ENCODE measurements at regions not wholly inside any gene's neighbourhood (a gene's known extent, or its start where the extent isn't known, plus 50 kb on each side); places are given as distances from the start of the nearest gene placed in this dataset.

DNA sequence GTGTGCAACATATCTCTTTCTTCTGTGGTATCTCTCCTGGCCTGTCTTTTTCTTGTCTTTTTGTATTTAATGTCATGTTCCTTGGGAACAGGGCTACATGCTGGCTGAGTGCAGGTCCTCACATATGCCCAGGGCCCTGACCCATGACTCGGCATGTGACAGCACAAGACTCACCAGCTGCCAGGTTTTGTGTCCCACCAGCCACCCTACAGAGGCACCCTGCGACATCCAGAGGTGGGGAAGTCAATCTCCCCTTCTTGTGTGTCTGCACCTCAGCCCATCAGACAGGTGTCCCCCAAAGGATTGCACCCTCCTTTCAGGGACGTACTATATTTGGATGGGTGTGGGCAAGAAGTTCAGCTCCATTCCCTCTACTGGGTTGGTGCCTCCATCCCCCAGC, 576.3 kb downstream of the RNF144B start:
- H3K4me3 ChIP-seq (ENCODE audit: low read length): no peak overlapping the region
- H3K27me3 ChIP-seq (ENCODE audit: insufficient read depth, low read length): no peaks in the 10 kb centered on the region
- H3K9me3 ChIP-seq (ENCODE audit: insufficient read depth, low read depth, low read length): no peaks in the 10 kb centered on the region
- 94% methylated on average over 3 of the region's 3 CpGs for WGBS
- no peak overlapping the region for H3K9ac ChIP-seq (ENCODE audit: low read depth, low read length)
- no peaks in the 10 kb centered on the region for H3K4me1 ChIP-seq (ENCODE audit: insufficient read depth, low read length)
- no peak overlapping the region for H3K27ac ChIP-seq (ENCODE audit: low read depth, low read length)
- no peaks in the 10 kb centered on the region for H3K36me3 ChIP-seq (ENCODE audit: insufficient read depth, low read length)

DNA sequence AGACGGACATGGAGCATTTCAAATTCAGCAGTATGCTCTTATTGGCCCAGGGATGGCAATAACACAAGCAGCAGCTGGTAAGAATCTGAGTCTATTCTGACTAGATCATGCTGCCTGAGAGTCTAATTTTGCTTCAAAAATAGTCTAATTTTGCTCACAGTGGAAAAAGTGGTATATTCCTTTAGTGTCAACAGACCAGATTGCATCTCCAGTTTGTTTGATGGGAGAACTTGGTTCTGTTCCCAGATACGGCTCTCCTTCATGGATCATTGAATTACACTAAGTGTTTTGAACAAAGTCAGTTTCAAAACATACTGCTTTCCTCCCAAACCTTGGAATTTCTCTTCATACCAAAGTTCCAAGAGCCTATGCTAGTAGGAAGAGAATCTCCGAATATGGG, 586.1 kb downstream of the RNF144B start:
- Histone ChIP-seq H3K27me3 (ENCODE audit: insufficient read depth, low read length) (no peaks in the 10 kb centered on the region), H3K36me3 (ENCODE audit: insufficient read depth, low read length) (no peaks in the 10 kb centered on the region), H3K4me1 (ENCODE audit: insufficient read depth, low read length) (peaks cover 3% of the 10 kb centered on the region; the same call in 1 of the 2 replicates), H3K9me3 (ENCODE audit: insufficient read depth, low read depth, low read length) (no peaks in the 10 kb centered on the region), H3K27ac (ENCODE audit: low read depth, low read length) (no peak overlapping the region), H3K9ac (ENCODE audit: low read depth, low read length) (no peak overlapping the region), H3K4me3 (ENCODE audit: low read length) (no peak overlapping the region)
- WGBS: 98% methylated on average over 3 of the region's 3 CpGs

DNA sequence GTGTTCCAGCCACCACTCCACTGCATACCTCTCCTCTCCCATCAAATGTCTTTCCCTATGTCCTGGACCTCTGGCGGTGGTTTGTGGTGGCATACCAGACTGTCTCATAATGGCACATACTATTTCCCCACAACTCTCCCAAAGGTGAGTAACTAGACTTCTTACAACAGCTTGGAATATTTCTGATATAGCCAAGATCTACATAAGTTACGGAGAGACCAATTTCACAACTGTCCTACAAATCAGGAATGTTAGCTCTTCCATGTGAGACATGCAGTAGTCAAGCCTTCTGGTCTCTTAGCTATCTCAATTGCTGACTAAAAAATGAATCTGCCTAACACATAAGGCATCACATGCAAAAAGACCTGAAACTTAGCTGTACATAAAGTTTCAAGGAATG, 588.9 kb downstream of the RNF144B start:
- Histone ChIP-seq H3K27me3 (ENCODE audit: insufficient read depth, low read length) (no peaks in the 10 kb centered on the region), H3K36me3 (ENCODE audit: insufficient read depth, low read length) (no peaks in the 10 kb centered on the region), H3K27ac (ENCODE audit: low read depth, low read length) (no peak overlapping the region), H3K9ac (ENCODE audit: low read depth, low read length) (no peak overlapping the region), H3K4me1 (ENCODE audit: insufficient read depth, low read length) (peaks cover 4% of the 10 kb centered on the region; the same call in 1 of the 2 replicates), H3K4me3 (ENCODE audit: low read length) (no peak overlapping the region), H3K9me3 (ENCODE audit: insufficient read depth, low read depth, low read length) (no peaks in the 10 kb centered on the region)
- 97% methylated on average over 2 of the region's 2 CpGs for WGBS

DNA sequence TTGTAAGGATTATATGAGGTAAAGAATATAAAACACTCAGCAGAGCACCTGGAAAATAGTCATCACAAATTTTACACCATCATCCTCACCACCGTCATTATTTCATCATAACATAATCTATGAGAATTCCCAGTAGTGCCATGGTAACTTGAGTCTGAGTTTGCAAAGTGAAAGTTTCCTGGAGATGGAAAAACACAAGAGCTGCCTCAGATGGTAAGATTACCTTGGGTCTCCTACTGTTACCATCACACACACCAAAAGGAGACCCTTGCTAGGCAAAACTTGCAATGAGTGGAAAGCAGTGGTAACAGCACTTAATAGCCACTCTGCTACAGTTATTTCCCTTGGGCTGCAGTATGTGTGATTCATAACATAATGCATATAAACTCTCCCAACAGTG, 589.8 kb downstream of the RNF144B start:
- H3K4me1 ChIP-seq (ENCODE audit: insufficient read depth, low read length): peaks cover 4% of the 10 kb centered on the region; the same call in 1 of the 2 replicates
- H3K36me3 ChIP-seq (ENCODE audit: insufficient read depth, low read length): no peaks in the 10 kb centered on the region
- H3K27me3 ChIP-seq (ENCODE audit: insufficient read depth, low read length): no peaks in the 10 kb centered on the region
- H3K4me3 ChIP-seq (ENCODE audit: low read length): no peak overlapping the region
- no peak overlapping the region for H3K9ac ChIP-seq (ENCODE audit: low read depth, low read length)
- no peak overlapping the region for H3K27ac ChIP-seq (ENCODE audit: low read depth, low read length)
- H3K9me3 ChIP-seq (ENCODE audit: insufficient read depth, low read depth, low read length): no peaks in the 10 kb centered on the region
- WGBS: 92% methylated on average over 1 of the region's 1 CpG

DNA sequence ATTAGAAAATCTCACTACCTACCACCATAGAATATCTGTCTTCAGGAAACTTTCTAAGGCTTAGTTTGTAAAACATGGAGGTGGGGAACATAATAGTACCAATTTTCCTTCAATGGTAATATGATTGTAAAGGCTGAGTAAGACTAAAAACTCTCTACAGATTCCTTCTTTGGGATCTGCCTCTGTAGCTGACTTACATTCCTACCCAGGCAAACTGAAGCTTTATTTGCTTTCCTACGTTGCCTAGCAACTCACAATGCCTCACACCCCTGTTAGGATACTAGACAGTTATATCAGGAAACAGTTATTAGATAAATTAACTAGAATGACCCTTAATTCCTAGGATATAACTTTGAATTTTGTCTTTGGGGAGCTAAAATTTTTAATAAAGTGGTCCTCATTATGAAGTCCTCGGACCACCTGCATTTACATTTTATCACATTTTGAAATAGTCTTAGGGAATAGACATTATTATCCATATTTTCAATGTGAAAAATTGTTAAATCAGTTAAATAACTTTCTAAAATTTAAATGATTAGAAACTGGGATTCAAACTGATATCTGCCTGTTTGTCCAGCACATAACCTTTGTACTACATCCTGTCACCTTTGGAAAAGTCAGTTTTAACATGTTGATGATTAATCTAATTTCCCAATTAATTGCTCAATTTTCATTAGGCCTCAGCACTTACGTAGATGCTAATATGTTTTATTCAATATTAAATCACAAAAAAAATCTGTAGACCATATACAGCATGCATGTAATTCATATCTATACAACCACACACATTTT, 591.4 kb downstream of the RNF144B start:
- Histone ChIP-seq H3K36me3 (ENCODE audit: insufficient read depth, low read length) (no peaks in the 10 kb centered on the region), H3K27me3 (ENCODE audit: insufficient read depth, low read length) (no peaks in the 10 kb centered on the region), H3K27ac (ENCODE audit: low read depth, low read length) (no peak overlapping the region), H3K4me3 (ENCODE audit: low read length) (no peak overlapping the region), H3K9me3 (ENCODE audit: insufficient read depth, low read depth, low read length) (no peaks in the 10 kb centered on the region), H3K4me1 (ENCODE audit: insufficient read depth, low read length) (peaks cover 4% of the 10 kb centered on the region; the same call in 1 of the 2 replicates), H3K9ac (ENCODE audit: low read depth, low read length) (no peak overlapping the region)
- WGBS: 67% methylated on average over 1 of the region's 3 CpGs

DNA sequence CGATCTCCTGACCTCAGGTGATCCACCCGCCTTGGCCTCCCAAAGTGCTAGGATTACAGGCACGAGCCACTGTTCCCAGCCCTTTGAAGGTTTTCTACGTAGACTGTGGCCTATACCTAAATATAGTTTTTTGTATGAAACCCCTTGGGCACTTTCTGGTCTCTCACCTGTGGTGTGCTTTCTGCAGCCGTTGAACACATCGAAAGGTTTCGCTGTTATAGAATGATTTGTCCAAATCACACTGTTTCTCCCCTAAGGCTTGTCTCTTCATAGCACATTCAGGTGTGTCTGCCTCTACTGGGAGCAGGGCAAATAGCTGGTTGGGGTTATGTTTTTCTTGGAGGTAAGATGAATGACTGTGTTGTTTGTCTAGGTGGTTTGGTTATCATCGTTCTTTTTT, 597.9 kb downstream of the RNF144B start:
- Histone ChIP-seq H3K9me3 (ENCODE audit: insufficient read depth, low read depth, low read length) (no peaks in the 10 kb centered on the region), H3K4me3 (ENCODE audit: low read length) (no peak overlapping the region), H3K4me1 (ENCODE audit: insufficient read depth, low read length) (peaks cover 4% of the 10 kb centered on the region; the same call in 1 of the 2 replicates), H3K36me3 (ENCODE audit: insufficient read depth, low read length) (no peaks in the 10 kb centered on the region), H3K27ac (ENCODE audit: low read depth, low read length) (no peak overlapping the region), H3K27me3 (ENCODE audit: insufficient read depth, low read length) (no peaks in the 10 kb centered on the region), H3K9ac (ENCODE audit: low read depth, low read length) (no peak overlapping the region)
- 96% methylated on average over 8 of the region's 8 CpGs for WGBS

DNA sequence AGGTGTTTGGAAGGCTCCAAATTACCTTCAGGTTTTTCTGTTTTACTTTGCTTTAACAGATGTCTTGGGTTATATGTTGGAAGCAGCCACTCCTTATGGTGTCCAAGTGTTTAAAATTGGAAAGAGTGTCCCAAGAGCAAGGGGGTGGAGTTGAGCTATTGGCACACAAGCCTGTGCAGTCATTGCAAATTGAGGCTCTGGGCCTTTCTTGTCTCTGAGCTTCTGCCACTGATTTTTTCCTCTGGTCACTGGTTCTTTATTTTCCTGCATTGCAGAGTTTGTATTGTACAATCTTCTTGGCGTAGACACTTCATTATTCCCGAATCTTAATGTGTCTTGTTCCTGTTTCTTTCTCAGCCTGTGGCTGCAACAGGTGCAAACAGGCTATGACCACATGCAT, 598.8 kb downstream of the RNF144B start:
- WGBS: 96% methylated on average over 2 of the region's 2 CpGs
- Histone ChIP-seq H3K27me3 (ENCODE audit: insufficient read depth, low read length) (no peaks in the 10 kb centered on the region), H3K4me1 (ENCODE audit: insufficient read depth, low read length) (peaks cover 5% of the 10 kb centered on the region; the same call in 1 of the 2 replicates), H3K36me3 (ENCODE audit: insufficient read depth, low read length) (no peaks in the 10 kb centered on the region), H3K9me3 (ENCODE audit: insufficient read depth, low read depth, low read length) (no peaks in the 10 kb centered on the region), H3K27ac (ENCODE audit: low read depth, low read length) (no peak overlapping the region), H3K4me3 (ENCODE audit: low read length) (no peak overlapping the region), H3K9ac (ENCODE audit: low read depth, low read length) (no peak overlapping the region)

DNA sequence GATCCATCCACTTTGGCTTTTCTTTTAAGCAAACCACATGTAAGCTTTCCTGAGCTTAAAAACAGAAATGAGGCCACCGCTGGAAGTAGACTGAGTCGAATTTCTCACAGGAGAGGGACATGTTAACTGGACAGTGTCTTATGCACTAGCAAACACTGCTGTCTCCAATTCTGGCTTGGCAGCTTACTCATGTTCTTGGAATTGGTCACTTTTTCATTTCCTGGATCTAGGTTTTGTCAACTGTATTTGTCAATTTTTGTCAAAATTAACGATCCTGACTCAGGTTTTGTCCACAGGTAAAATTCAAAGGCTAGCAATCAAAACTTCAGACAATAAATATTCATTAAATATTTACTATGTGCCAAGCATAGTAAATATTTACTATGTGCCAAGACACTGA, 601.5 kb downstream of the RNF144B start:
- Histone ChIP-seq H3K36me3 (ENCODE audit: insufficient read depth, low read length) (no peaks in the 10 kb centered on the region), H3K27ac (ENCODE audit: low read depth, low read length) (no peak overlapping the region), H3K9ac (ENCODE audit: low read depth, low read length) (no peak overlapping the region), H3K4me3 (ENCODE audit: low read length) (no peak overlapping the region), H3K27me3 (ENCODE audit: insufficient read depth, low read length) (no peaks in the 10 kb centered on the region), H3K9me3 (ENCODE audit: insufficient read depth, low read depth, low read length) (no peaks in the 10 kb centered on the region), H3K4me1 (ENCODE audit: insufficient read depth, low read length) (peaks cover 17% of the 10 kb centered on the region)
- WGBS: 93% methylated on average over 3 of the region's 3 CpGs

DNA sequence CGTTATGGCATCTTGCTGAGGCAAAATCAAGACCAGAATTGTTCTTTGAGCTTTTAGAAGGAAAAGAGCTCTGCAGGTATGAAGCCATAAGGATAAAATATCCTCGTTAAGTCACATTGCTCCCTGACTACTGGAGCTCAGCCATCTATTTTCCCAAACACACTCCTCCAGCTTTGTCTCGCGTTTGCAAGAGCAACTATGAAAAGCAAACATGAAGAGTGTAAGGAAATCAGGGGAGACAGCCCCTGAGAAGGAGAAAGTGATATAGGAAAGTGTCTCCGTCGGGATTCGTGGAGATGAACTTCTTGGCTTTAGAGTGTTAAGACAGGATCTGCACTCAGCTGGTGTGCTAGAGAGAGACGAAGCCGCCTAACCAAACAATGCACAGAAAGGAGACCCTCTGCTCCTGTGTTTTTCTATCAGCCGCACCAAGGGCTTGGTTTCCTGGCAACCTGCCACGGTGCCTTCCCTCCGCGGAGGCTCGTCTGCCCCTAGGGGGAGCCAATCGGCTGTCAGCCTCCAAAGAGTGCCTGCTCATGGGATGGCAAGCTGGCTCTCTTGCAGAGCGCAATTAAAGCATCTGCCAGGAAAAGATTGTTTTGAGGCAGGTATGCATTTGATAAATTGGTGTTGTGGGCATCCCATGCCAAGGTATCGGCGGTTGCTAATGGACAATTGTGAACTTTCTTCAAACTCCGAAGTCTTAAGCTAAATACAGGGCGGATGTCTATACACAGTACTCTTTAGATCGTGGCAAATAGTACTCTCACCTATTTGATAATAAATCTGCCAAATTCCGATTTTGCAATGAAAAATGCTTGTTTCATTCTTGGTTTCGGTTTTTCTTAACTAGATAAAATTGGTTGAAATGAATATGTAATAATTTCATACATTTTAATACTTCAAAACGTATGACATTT, 603.2 kb downstream of the RNF144B start:
- Histone ChIP-seq H3K4me3 (ENCODE audit: low read length) (peak overlapping the region; percentile 23; the same call in 1 of the 2 replicates), H3K9ac (ENCODE audit: low read depth, low read length) (0 out of 2 replicates have a peak overlapping the region, but pooled peaks have one; percentile 21), H3K27me3 (ENCODE audit: insufficient read depth, low read length) (no peaks in the 10 kb centered on the region), H3K4me1 (ENCODE audit: insufficient read depth, low read length) (peaks cover 17% of the 10 kb centered on the region), H3K9me3 (ENCODE audit: insufficient read depth, low read depth, low read length) (no peaks in the 10 kb centered on the region), H3K27ac (ENCODE audit: low read depth, low read length) (no peak overlapping the region), H3K36me3 (ENCODE audit: insufficient read depth, low read length) (no peaks in the 10 kb centered on the region)
- WGBS: 49% methylated on average over 23 of the region's 24 CpGs

DNA sequence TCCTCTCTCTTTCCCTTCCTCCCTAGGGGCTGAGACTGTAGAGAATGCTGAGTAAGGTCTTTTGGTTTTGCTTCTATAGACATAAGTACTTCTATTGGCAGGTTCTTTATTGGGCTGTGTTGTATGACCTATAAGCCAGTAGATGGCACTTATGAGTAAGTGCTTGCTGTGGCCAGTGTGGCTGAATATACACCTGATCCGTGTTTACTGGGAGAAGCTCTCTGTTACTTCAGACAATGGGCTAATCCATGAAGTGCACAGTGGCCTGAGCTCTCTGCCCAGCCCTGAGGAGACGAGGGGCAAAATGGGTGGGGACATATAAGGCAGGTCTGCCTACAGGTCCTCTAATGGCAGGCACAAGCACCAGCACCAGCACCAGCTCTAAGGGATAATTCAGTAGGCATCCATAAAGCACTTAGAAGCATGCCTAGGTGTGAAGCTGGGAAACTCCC, 610.3 kb downstream of the RNF144B start:
- Histone ChIP-seq H3K9me3 (ENCODE audit: insufficient read depth, low read depth, low read length) (no peaks in the 10 kb centered on the region), H3K27me3 (ENCODE audit: insufficient read depth, low read length) (no peaks in the 10 kb centered on the region), H3K36me3 (ENCODE audit: insufficient read depth, low read length) (no peaks in the 10 kb centered on the region), H3K4me3 (ENCODE audit: low read length) (no peak overlapping the region), H3K9ac (ENCODE audit: low read depth, low read length) (no peak overlapping the region), H3K4me1 (ENCODE audit: insufficient read depth, low read length) (peaks cover 2% of the 10 kb centered on the region; the same call in 1 of the 2 replicates), H3K27ac (ENCODE audit: low read depth, low read length) (no peak overlapping the region)
- 26% methylated on average over 2 of the region's 2 CpGs for WGBS

DNA sequence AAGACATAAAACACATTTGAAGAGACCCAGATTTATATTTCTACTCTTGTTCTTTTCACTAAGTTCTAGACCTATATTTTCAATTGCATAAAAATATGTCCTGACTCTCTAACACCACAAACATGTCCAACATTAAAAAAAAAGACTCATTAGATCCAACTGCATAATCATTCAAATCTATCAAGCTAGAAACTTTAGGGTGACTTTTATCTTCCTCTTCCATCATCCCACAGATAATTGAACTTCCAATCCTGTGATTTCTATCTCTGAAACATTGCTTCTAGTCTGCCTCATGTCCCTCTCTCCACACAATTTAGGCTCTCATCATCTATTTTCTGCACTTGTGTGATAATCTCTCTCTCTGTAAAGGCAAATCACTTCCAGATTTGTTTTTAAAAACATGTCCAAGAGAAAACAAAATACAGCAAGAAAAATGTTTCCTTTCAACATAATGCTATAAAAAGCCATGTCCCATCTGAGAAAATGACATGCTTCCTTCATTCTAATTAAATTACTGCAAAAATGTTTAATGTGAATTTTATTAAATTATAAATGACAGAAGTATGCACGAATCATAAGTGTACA, 615.9 kb downstream of the RNF144B start:
- H3K4me3 ChIP-seq (ENCODE audit: low read length): no peak overlapping the region
- no peak overlapping the region for H3K9ac ChIP-seq (ENCODE audit: low read depth, low read length)
- H3K36me3 ChIP-seq (ENCODE audit: insufficient read depth, low read length): no peaks in the 10 kb centered on the region
- WGBS: 85% methylated on average over 1 of the region's 1 CpG
- H3K27ac ChIP-seq (ENCODE audit: low read depth, low read length): no peak overlapping the region
- no peaks in the 10 kb centered on the region for H3K9me3 ChIP-seq (ENCODE audit: insufficient read depth, low read depth, low read length)
- no peaks in the 10 kb centered on the region for H3K4me1 ChIP-seq (ENCODE audit: insufficient read depth, low read length)
- H3K27me3 ChIP-seq (ENCODE audit: insufficient read depth, low read length): no peaks in the 10 kb centered on the region

All from HUES64 (cell line).